Kidney tubule cell (primary cell): ENCODE measurements at regions not wholly inside any gene's neighbourhood (a gene's known extent, or its start where the extent isn't known, plus 50 kb on each side); places are given as distances from the start of the nearest gene placed in this dataset.
"Not testable (repeated sequence)": the region's sequence is repeated elsewhere in the genome, so short reads cannot be mapped to it uniquely, and the experiment has no call there.

ENCODE experiments used
- DNase-seq: peaks from one replicate; pipeline ENCODE4 v3.0.0-alpha.2; 2018; ENCODE audit warnings: low spot score

GRCh38 chr7:85714951-85715350 is 528.1 kb upstream of the SEMA3D start:
- no peak for DNase-seq

GRCh38 chr7:85714043-85714578 is 527.3 kb upstream of the SEMA3D start:
- DNase-seq = no peak

- DNase-seq = no peak
These were observed 526.3 kb upstream of the SEMA3D start for GRCh38 chr7:85713171-85713570.

GRCh38 chr7:85711894-85712293 is 525.0 kb upstream of the SEMA3D start:
- no peak for DNase-seq

GRCh38 chr7:85710960-85711359 is 524.1 kb upstream of the SEMA3D start:
- DNase-seq = no peak

- no peak for DNase-seq
These were observed 521.4 kb upstream of the SEMA3D start for GRCh38 chr7:85708221-85708620.

- DNase-seq = no peak
These were observed 518.2 kb upstream of the SEMA3D start for GRCh38 chr7:85705076-85705475.

GRCh38 chr7:85703251-85704010 is 516.6 kb upstream of the SEMA3D start:
- DNase-seq = no peak

GRCh38 chr7:85702348-85702747 is 515.5 kb upstream of the SEMA3D start:
- DNase-seq = no peak

GRCh38 chr7:85699482-85699881 is 512.6 kb upstream of the SEMA3D start:
- DNase-seq = no peak

- peak; percentile 47 for DNase-seq
These were observed 508.7 kb upstream of the SEMA3D start for GRCh38 chr7:85695533-85695932.

- no peak for DNase-seq
These were observed 508.2 kb upstream of the SEMA3D start for GRCh38 chr7:85695041-85695440.

GRCh38 chr7:85693326-85693725 is 506.5 kb upstream of the SEMA3D start:
- no peak for DNase-seq

GRCh38 chr7:85688712-85689111 is 501.9 kb upstream of the SEMA3D start:
- no peak for DNase-seq

- no peak for DNase-seq
These were observed 499.7 kb upstream of the SEMA3D start for GRCh38 chr7:85686401-85687181.

GRCh38 chr7:85685901-85686300 is 499.0 kb upstream of the SEMA3D start:
- peak; percentile 45 for DNase-seq

GRCh38 chr7:85682833-85683620 is 496.2 kb upstream of the SEMA3D start:
- DNase-seq = peak; percentile 34

- no peak for DNase-seq
These were observed 494.4 kb upstream of the SEMA3D start for GRCh38 chr7:85681241-85681640.

GRCh38 chr7:85675093-85675492 is 488.2 kb upstream of the SEMA3D start:
- not testable (repeated sequence) for DNase-seq

GRCh38 chr7:85673876-85674275 is 487.0 kb upstream of the SEMA3D start:
- DNase-seq = no peak

GRCh38 chr7:85669225-85669624 is 482.4 kb upstream of the SEMA3D start:
- DNase-seq = no peak

- no peak for DNase-seq
These were observed 477.5 kb upstream of the SEMA3D start for GRCh38 chr7:85664341-85664740.
